GM19324 (cell line): ENCODE measurements at regions not wholly inside any gene's neighbourhood (a gene's known extent, or its start where the extent isn't known, plus 50 kb on each side); places are given as distances from the start of the nearest gene placed in this dataset.

Experiments
- ATAC-seq: cut with Tn5 transposase; IDR thresholded peaks from one replicate; pipeline ENCODE4 v1.9.1; 2021; ENCODE audit warnings: mild to moderate bottlenecking, moderate library complexity; ENCODE audit not compliant: unreplicated experiment, low FRiP score

DNA sequence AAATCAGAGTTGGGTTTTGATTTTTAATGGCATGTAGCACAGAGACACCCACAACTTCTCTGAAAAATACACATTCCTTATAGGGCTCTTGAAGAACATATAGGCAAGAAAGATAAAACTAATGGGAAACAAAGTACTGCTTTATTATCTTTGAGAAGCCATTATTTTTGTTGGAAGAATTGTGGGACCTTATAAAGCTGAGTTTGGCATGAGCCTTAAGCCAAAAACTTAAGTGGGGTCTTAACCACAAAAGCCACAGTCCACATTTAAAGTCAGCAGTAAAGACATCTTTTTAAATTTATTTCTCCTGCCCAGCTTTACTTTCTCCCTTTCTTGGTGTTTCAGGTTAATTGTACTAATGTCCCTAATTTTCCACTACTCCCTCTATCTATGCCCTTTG is 1297.3 kb downstream of the C4orf33 start:
- no peak for ATAC-seq

- ATAC-seq = no peak
Measured at GRCh38 chr4:130393642-130394041, 1297.7 kb downstream of the C4orf33 start.

DNA sequence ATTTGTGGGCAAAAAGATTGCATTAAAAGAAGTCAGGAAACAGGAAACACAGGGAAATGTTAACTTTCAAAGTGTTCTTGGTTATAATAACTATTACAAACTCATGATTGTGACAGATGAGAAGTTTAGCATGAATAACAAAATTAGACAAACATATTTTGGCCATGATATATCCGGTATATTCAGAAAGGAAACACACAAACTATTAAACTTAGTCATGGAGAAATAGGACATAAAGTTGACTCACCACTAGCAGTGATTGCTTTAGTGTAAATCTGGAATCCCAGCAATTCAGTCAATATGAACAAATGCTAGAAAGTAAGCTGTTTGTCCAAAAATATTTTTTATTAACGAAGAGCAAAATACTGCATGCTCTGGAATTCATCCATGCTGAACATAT is 1299.9 kb downstream of the C4orf33 start:
- ATAC-seq = no peak

DNA sequence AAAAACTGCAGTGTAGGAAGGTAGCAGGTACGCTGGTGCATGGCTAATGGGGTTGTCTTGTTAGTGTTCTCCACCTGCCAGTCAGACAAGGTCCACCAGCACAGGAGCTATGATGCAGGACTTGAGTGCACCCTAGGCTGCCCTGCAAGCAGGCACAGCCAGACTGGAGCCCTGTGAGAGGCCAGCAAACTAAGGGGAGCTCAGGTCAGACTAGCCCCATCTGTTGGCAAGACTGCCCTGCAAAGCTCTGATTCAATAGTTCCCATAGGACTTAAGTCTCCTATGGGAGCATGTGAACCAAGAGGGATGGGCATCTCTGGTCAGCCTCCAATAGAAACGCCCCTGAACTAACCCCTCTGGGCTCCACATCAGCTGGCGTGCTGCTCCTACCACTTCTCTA is 1307.3 kb downstream of the C4orf33 start:
- no peak for ATAC-seq

GRCh38 chr4:130416228-130416627 is 1320.3 kb downstream of the C4orf33 start:
- no peak for ATAC-seq

GRCh38 chr4:130419211-130419975 is 1323.4 kb downstream of the C4orf33 start:
- ATAC-seq = no peak

GRCh38 chr4:130422261-130422660 is 1326.3 kb downstream of the C4orf33 start:
- no peak for ATAC-seq

DNA sequence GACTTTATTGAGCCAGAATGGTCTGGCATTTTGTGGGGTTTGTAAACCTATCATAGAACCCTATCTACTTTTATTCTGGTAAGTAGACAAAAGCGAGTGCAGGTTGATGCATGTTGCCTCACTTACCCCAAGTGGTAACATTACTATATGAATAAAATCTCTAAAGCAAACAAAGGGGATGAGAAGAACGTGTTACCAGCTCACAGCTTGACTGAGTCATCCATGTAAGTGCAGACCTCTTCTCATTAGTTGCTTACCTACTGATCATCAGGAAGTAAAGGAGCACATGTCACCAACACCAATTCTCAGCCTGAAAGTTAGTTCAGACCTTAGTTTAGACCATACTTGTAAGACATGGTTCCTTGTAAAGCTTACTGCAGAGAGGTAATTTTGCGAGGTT is 1328.3 kb downstream of the C4orf33 start:
- ATAC-seq = no peak

GRCh38 chr4:130432289-130432688 is 1336.3 kb downstream of the C4orf33 start:
- no peak for ATAC-seq

- ATAC-seq = no peak
Measured at GRCh38 chr4:130449741-130450140, 1353.8 kb downstream of the C4orf33 start.

GRCh38 chr4:130468340-130468739 is 1372.4 kb downstream of the C4orf33 start:
- no peak for ATAC-seq

GRCh38 chr4:130478406-130478805 is 1382.5 kb downstream of the C4orf33 start:
- ATAC-seq = no peak

DNA sequence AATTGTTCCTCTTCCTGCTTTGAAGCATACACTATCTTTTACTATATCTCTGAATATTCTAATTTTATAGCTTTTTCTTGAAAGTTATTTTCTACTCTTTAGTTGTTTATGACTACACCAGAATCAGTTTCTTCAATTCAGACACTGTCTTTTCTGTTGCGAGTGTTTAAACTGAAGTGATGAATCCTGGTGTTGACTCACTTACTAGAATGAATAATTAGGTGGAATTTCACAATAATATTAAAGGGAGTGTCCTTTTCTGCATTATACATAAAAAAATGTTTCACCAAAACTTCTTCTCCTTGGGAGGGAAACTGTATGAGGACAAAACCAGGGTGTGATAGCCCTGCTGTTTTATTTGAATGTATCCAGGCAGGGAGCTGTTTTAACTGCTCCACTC is 1383.1 kb downstream of the C4orf33 start:
- ATAC-seq = no peak

DNA sequence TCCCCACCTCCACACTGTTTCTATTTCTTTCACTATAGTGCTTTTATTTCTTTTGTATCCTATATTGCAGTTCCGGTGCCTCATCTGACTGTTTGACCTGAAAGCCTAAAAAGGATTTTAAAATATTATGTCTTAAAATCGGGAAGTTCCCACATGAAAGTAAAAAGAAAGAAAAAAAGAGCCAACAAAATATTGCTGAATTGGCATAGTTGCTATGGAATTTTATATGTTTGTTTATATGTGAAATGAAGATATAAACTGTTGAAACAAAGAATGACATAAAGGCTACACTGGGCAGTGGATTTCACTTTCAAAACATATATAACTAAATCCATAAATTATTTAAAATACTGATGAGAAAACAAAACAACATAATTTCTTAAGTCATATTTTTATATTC is 1383.7 kb downstream of the C4orf33 start:
- ATAC-seq = no peak

DNA sequence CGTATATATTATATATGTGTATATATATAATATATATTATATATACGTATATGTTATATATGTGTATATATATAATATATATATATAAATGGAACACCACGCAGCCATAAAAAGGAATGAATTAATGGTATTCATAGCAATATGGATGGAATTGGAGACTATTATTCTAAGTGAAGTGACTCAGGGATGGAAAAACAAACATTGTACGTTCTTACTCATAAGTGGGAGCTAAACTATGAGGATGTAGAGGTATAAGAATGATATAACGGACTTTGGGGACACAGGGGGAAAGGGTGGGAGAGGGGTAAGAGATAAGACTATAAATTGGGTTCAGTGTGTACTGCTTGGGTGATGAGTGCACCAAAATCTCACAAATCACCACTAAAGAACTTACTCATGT is 1388.9 kb downstream of the C4orf33 start:
- no peak for ATAC-seq

DNA sequence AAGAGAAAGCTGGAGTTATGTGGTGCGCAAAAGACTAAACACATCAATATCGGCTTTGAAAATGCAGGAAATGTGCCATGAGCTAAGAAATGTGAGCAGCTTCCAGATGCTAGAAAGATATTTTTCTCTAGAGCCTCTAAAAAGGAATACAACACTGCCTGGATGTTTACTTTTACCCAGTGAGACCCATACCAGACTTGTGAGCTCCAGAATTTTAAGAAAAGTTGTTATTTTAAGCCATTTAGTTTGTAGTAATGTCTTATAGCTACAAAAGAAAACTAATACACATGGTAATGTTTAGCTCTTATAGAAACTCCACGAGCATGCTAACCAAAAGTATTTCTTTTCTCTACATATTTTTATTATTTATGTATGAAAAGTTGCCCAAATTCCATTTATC is 1389.4 kb downstream of the C4orf33 start:
- no peak for ATAC-seq

GRCh38 chr4:130486186-130486585 is 1390.2 kb downstream of the C4orf33 start:
- no peak for ATAC-seq

DNA sequence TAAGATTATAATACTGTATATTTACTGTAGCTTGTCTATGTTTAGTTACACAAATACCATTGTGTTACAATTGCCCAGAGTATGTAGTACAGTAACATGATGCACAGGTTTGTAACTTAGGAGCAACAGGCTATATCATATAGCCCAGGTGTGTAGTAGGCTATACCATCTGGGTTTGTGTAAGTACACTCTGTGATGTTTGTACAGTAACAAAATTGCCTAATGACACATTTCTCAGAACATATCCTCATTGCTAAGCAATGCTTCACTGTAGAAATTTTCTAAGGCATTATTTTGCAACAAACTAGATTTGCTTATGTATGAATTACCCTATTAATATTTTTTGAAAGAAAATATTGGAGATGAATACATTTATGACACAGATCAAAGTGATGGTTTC is 1390.9 kb downstream of the C4orf33 start:
- ATAC-seq = no peak

- no peak for ATAC-seq
Measured at GRCh38 chr4:130510661-130511060, 1414.7 kb downstream of the C4orf33 start.

DNA sequence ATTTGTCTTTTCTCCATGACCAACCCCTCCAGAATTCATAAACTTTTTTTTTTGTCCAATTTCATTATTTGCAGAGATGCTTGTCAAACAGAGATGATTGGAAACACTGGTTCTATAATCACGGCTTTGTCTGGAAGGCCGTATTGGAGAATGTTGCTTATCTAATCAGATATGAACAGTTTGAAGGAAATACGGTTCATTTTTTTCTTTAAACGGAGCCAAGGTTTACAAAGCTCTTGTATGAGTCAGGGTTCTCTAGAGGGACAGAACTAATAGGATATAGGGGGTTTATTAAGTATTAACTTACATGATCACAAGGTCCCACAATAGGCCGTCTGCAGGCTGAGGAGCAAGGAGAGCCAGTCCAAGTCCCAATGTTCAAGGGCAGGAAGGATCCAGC is 1415.8 kb downstream of the C4orf33 start:
- ATAC-seq = no peak

GRCh38 chr4:130524057-130524456 is 1428.1 kb downstream of the C4orf33 start:
- ATAC-seq = no peak

DNA sequence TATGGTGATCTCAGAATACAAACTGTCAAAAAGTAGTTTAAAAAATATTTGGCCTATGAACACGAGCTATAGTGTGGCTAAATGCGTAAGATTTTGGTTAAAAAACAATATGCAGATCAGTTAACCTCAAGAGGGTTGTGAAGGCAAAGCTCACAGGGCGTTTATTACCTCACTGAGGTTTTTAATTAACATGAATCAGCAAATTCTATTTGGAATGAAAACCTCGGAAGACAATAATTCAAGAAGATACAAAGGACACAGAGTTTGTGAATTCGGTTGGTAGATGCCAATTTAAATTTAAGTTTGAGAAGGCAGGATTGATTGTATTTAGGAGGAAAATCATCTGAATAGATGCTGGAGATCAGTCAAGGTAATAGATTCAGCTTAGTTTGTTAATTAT is 1434.6 kb downstream of the C4orf33 start:
- ATAC-seq = no peak

DNA sequence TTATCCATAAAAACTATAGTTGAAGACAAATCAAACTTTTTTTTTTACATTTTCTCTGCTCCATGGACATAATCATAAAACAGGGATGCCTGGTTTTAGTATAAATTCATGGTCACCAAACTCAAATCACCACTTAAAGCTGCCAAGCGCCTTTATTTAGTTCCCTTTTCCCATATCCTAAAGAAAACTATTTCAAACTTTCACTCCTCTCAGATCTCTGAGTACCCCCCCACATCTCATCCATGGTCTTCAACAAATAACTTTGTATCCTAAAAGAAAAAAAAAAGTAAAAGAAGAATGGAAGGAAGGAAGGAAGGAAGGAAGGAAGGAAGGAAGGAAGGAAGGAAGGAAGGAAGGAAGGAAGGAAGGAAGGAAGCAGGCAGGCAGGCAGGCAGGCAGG is 1438.7 kb downstream of the C4orf33 start:
- no peak for ATAC-seq
